GM06990 (cell line): ENCODE measurements at regions not wholly inside any gene's neighbourhood (a gene's known extent, or its start where the extent isn't known, plus 50 kb on each side); places are given as distances from the start of the nearest gene placed in this dataset.
A peak's percentile ranks its signal among the peaks of the same experiment; 100 is the strongest.

Source experiments
- DNase-seq: peaks from one replicate; pipeline ENCODE4 v3.0.0-alpha.2; 2011; ENCODE audit not compliant: insufficient read length; ENCODE audit errors: extremely low read depth
- H3K27me3 ChIP-seq: replicated peaks from 2 replicates; pipeline ENCODE4 v1.6.0; 2011; ENCODE audit warnings: low read length; ENCODE audit not compliant: control insufficient read depth, insufficient read depth
- H3K36me3 ChIP-seq: 2 replicates; pipeline ENCODE4 v1.5.1; 2011; ENCODE audit warnings: low read length; ENCODE audit not compliant: control insufficient read depth, insufficient read depth
- H3K4me3 ChIP-seq: replicated peaks from 2 replicates; pipeline ENCODE4 v1.5.1; 2011; ENCODE audit warnings: low read depth, mild to moderate bottlenecking, control low read depth, low read length
- CTCF ChIP-seq: IDR thresholded peaks from 2 replicates; pipeline ENCODE4 v1.5.1; 2011; ENCODE audit warnings: low read length, control low read depth, mild to moderate bottlenecking, inconsistent platforms; ENCODE audit not compliant: insufficient read depth, poor library complexity, severe bottlenecking

DNA sequence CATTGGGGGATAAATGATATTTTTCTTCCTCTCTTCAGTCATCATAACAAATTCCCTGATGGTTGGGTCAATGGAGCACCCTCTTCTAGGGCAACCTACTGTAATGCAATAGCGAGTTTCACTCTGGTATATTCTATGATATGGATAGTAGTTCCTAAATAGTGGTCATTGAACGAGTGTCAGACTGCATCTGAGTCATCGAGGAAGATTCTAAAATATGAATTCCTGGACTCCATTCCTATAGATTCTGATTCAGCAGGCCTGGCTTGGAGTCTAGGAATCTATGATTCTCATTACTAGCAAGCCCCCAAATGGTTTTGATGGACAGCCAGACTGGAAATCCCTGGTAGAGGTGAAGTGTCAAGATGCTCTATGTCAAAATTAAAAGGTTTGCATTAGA, 254.5 kb downstream of the BUB3 start:
- Histone ChIP-seq H3K36me3 (no peaks in the 10 kb centered on the region), H3K4me3 (no peak overlapping the region), H3K27me3 (no peaks in the 10 kb centered on the region)
- no peak for TF ChIP-seq CTCF
- DNase-seq, result no peak

- Histone ChIP-seq H3K4me3 (no peak overlapping the region), H3K36me3 (no peaks in the 10 kb centered on the region), H3K27me3 (no peaks in the 10 kb centered on the region)
- TF ChIP-seq CTCF, result no peak
- DNase-seq, result no peak
These were observed 255.2 kb downstream of the BUB3 start for GRCh38 chr10:123409426-123409825.

GRCh38 chr10:123409884-123410283, 255.7 kb downstream of the BUB3 start:
- Histone ChIP-seq H3K36me3 (no peaks in the 10 kb centered on the region), H3K4me3 (no peak overlapping the region), H3K27me3 (no peaks in the 10 kb centered on the region)
- TF ChIP-seq CTCF, result no peak
- DNase-seq, result no peak

DNA sequence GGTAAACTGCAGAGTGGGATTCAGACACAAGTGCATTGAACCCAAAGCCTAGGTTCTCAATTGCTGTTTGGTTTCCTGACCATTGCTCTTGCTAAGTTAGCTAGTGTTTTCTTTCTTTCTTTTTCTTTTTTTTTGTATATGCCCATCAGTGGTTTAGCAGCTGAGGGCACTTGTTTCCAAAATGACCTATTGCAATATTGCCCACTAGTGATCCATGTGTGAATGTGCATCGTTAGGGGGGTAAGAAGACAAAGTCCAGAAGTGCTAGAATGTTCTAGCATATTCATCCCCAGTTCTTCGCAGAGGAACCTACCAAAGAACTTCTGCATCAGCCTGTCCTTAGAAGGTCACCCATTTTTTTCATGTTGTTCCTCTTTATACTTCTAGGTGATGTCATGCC, 252.8 kb upstream of the GPR26 start:
- Histone ChIP-seq H3K36me3 (no peaks in the 10 kb centered on the region), H3K27me3 (no peaks in the 10 kb centered on the region), H3K4me3 (no peak overlapping the region)
- DNase-seq, result no peak
- peak; percentile 42 for TF ChIP-seq CTCF

- TF ChIP-seq CTCF, result no peak
- Histone ChIP-seq H3K4me3 (no peak overlapping the region), H3K36me3 (no peaks in the 10 kb centered on the region), H3K27me3 (no peaks in the 10 kb centered on the region)
- DNase-seq, result no peak
These were observed 250.6 kb upstream of the GPR26 start for GRCh38 chr10:123415523-123415922.

DNA sequence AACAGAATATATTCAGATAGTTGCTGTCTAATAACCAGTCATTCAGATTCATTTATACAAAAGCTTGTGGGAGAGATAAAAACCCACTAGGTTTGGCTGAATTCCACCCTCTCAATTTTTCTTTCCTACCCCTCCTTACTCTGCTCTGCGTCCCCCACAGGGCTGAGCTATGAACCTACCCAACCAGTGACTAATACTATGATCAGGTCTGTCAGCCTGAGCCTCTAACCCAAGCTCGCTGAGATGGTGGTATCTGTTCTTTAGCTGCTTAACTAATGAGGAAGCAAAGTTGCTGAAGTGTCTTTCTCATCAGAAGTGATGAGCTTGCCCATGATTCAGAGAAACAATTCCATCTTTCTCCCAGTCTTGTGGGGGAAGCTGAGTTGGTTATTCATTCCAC, 248.7 kb upstream of the GPR26 start:
- DNase-seq, result no peak
- Histone ChIP-seq H3K4me3 (no peak overlapping the region; the same call in 1 of the 2 replicates), H3K36me3 (no peaks in the 10 kb centered on the region), H3K27me3 (no peaks in the 10 kb centered on the region)
- TF ChIP-seq CTCF, result no peak
